ENCODE measurements at regions not wholly inside any gene's neighbourhood (a gene's known extent, or its start where the extent isn't known, plus 50 kb on each side); places are given as distances from the start of the nearest gene placed in this dataset.

DNA sequence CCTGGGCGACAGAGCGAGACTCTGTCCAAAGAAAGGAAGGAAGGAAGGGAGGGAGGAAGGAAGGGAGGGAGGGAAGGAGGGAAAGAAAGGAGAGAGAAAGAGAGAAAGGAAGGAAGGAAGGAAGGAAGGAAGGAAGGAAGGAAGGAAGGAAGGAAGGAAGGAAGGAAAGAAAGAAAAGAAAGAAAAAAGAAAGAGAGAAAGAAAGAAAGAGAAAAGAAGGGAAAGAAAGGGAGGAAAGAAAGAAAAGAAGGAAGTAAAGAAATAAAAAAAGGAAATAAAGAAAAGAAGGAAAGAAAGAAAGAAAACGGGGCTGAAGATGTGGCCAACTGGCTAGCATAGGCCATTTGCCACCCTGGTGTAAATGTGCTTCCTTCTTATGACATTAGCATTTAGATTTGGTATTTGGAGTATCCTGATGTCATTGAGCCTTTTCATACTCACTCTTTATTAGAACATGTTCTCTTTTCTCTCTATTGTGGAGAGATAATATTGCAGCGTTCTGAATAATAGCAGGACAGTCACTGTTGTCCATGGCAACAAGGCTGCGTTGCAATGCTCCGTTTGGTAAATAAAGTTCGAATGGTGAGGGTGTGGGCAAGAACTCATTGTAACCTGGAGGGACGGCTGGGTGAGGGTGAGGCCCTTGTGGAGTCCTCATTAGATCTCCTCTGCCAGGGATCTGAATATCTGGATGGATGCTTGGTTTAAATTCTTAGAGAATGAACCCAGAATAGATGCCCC, 173.9 kb upstream of the UBL3 start:
- no peak overlapping the region for H3K4me3 ChIP-seq (ENCODE audit: low read depth, low read length)
- TF ChIP-seq, protein P1, sequence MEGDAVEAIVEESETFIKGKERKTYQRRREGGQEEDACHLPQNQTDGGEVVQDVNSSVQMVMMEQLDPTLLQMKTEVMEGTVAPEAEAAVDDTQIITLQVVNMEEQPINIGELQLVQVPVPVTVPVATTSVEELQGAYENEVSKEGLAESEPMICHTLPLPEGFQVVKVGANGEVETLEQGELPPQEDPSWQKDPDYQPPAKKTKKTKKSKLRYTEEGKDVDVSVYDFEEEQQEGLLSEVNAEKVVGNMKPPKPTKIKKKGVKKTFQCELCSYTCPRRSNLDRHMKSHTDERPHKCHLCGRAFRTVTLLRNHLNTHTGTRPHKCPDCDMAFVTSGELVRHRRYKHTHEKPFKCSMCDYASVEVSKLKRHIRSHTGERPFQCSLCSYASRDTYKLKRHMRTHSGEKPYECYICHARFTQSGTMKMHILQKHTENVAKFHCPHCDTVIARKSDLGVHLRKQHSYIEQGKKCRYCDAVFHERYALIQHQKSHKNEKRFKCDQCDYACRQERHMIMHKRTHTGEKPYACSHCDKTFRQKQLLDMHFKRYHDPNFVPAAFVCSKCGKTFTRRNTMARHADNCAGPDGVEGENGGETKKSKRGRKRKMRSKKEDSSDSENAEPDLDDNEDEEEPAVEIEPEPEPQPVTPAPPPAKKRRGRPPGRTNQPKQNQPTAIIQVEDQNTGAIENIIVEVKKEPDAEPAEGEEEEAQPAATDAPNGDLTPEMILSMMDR (IDR thresholded peaks at IDR 0.05; ENCODE audit: low read depth, low read length), result no peak

DNA sequence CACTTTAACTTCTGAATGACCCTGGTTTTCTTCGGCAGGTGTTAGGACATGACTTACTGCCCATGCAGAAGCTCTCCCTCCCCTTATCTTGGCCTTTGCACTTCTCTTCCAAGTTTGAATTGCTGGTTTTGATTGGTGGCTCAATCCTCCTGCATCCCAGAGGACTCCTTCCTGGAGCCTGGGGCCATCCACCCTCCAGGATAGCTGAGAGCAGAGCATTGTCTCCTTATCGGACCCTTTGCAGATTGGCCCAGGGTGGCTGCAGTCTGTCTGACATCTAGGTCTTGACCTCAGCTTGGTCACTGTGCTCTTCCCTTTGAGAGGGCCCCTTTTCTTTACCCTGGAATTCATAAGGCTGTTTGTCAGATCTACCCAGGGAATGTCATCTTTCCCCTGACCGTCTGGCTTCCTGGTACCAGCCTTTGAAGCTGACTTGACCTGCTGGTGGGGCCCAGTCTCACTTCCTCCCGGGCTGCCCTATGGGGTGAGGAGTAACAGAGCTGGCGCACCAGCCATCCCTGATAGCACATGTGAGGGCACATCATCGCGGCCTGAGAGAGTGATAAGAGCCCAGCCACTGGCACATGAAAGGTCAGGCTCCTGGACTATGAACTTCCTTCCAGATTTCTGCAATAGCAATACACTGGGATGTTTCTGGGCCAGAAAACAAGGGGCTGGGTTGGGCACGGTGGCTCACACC, 172.9 kb upstream of the UBL3 start:
- TF ChIP-seq, protein P1 (IDR thresholded peaks at IDR 0.05; ENCODE audit: low read depth, low read length), result no peak
- no peak overlapping the region for H3K4me3 ChIP-seq (ENCODE audit: low read depth, low read length)

DNA sequence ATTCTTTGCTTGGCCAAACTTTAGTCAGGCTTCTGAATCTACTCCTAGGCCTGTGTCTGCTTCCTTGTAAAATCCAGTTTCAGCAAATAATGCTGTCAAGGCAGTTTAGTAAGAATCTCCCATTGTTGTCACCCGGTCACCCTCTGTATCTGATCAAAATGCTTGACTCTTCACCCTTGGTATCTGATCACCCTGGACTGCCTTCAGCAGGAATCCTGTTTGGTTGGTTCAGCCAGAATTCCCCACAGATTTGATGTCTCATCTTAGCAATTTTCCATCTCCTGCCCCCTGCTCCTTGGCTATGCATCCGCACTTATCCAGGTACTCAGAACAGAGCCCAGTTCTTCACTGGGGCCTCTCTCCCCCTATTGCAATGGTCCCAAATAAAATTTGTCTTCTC, 172.4 kb upstream of the UBL3 start:
- TF ChIP-seq, protein P1 (IDR thresholded peaks at IDR 0.05; ENCODE audit: low read depth, low read length), result no peak

DNA sequence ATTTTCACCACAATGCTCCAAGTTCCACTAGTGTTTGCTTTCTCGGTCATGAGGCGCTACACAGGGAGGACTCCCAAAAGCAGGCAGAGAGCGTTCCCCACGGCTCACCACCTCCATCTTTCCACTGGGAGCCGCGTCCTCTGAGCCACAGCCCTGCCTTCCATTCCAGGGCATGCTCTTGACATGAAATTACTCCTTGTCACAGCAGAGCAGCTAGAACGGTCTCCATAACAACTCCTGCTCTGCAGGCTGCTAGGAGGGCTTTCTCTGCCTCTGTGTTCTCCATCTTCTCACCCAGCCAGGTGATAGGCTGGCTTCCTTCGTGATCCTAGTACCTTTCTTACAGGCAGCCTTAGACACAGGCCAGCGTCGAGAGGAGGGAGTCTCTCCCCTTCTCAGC, 171.8 kb upstream of the UBL3 start:
- TF ChIP-seq, protein P1 (IDR thresholded peaks at IDR 0.05; ENCODE audit: low read depth, low read length), result no peak

More for the DNA sequence above, 172.4 kb upstream of the UBL3 start:
- no peak overlapping the region for H3K4me3 ChIP-seq (ENCODE audit: low read depth, low read length)

DNA sequence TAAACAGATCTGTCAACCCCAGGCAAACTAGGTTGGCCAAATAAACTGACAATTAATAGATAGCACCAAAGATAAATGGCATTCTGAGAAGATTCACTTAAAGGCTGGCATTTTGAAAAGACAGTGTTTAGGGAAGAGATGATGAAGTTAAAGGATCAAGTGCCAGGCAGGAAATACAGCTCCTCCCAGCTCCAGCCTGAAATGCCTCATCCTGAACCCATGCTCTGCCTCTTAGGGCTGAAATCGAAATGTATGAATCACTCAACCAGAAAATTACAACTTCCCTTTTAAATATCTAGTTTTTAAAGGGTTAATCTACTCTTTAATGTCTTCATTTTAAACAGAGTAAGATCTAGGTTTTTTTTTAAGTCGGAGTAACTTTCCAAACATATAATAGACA, 171.2 kb upstream of the UBL3 start:
- H3K4me3 ChIP-seq (ENCODE audit: low read depth, low read length), result no peak overlapping the region
- TF ChIP-seq, protein P1 (IDR thresholded peaks at IDR 0.05; ENCODE audit: low read depth, low read length), result no peak

More for the DNA sequence above, 171.8 kb upstream of the UBL3 start:
- H3K4me3 ChIP-seq (ENCODE audit: low read depth, low read length), result no peak overlapping the region

DNA sequence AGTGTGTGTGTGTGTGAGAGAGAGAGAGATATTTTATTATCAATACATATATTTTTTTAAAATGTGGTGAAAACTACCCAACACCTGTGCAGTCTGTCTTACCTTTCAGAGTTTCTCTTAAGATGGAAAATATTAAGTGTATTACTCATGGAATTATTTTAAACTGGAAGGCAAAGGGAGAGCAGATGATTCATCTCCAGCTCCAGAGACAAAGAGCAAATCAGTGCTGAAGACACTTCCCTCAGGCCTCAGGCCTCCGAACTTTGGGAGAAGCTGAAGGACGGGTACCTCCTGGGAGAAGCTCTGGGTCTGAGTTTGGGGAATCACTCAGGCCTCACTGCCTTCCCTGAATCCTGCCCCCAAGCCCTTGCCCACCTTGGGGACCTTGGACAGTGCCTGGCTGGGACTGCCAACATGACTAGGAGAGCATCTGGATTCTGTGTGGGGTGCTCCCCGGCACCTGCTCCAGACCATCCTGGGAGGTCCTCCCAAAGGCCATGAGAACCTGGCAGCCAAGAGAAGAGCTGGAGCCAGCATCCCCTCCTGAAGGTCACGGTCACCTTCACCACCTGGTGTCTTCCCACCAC, 170.4 kb upstream of the UBL3 start:
- H3K4me3 ChIP-seq (ENCODE audit: low read depth, low read length), result no peak overlapping the region
- TF ChIP-seq, protein P1 (IDR thresholded peaks at IDR 0.05; ENCODE audit: low read depth, low read length), result no peak
